ENCODE measurements at regions not wholly inside any gene's neighbourhood (a gene's known extent, or its start where the extent isn't known, plus 50 kb on each side); places are given as distances from the start of the nearest gene placed in this dataset.

DNA sequence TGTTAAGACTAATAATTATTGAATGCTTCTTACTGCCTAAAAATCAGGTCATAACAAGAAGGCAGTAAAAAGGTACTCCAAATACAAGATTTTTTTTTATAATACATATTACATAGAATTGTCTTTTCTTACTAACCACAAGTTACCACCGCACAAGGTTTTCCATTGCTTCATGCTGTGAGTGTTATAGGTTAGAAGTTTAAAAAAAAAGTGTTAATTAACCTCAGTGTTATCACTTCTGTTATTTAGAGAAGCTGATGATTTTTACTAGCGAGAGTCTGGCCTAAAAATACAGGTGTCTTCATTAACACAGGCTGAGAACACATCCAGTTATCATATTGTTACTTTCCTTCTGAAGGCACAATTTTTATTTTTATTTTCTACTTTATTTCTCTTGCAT lies 1281.9 kb upstream of the CELF2 start:
- Histone ChIP-seq H3K4me1 (no peaks in the 10 kb centered on the region), H3K36me3 (no peaks in the 10 kb centered on the region)
- TF ChIP-seq POLR2AphosphoS5 (IDR thresholded peaks at IDR 0.05; ENCODE audit: insufficient read depth in 1 of 2, low read depth in 1 of 2) = no peak
- TF ChIP-seq POLR2A (IDR thresholded peaks at IDR 0.05) = no peak
- TF ChIP-seq, protein P1, sequence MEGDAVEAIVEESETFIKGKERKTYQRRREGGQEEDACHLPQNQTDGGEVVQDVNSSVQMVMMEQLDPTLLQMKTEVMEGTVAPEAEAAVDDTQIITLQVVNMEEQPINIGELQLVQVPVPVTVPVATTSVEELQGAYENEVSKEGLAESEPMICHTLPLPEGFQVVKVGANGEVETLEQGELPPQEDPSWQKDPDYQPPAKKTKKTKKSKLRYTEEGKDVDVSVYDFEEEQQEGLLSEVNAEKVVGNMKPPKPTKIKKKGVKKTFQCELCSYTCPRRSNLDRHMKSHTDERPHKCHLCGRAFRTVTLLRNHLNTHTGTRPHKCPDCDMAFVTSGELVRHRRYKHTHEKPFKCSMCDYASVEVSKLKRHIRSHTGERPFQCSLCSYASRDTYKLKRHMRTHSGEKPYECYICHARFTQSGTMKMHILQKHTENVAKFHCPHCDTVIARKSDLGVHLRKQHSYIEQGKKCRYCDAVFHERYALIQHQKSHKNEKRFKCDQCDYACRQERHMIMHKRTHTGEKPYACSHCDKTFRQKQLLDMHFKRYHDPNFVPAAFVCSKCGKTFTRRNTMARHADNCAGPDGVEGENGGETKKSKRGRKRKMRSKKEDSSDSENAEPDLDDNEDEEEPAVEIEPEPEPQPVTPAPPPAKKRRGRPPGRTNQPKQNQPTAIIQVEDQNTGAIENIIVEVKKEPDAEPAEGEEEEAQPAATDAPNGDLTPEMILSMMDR (IDR thresholded peaks at IDR 0.05) = no peak

DNA sequence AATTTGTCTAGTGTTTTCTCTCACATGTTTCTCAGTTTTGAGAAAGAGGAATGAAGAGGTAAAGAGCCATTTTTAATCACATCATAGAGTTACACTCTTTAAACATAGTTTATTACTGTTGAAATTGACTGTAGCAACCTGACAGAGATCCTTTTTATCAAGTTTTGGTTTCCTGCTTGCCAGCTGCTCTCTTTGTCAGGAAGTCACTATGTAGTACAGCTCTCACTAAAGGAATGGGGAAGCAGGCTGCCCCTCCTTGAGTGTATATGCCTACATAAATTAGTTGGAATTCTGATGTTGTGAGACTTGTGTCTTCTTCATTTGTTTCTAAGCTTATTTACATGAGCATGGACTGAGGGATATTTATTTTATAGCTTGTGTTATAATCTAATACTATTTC lies 1274.0 kb upstream of the CELF2 start:
- TF ChIP-seq, protein P1 (IDR thresholded peaks at IDR 0.05) = no peak
- no peak for TF ChIP-seq POLR2AphosphoS5 (IDR thresholded peaks at IDR 0.05; ENCODE audit: insufficient read depth in 1 of 2, low read depth in 1 of 2)
- TF ChIP-seq POLR2A (IDR thresholded peaks at IDR 0.05) = no peak
- H3K4me3 ChIP-seq = no peak overlapping the region
- intact Hi-C loops (cut with DNase I) = no loop called here
- H3K4me1 ChIP-seq = no peaks in the 10 kb centered on the region
- H3K27ac ChIP-seq = no peak overlapping the region
- no peaks in the 10 kb centered on the region for H3K27me3 ChIP-seq
- H3K9me3 ChIP-seq = no peaks in the 10 kb centered on the region
- no peaks in the 10 kb centered on the region for H3K36me3 ChIP-seq
- DNase-seq (ENCODE audit: extremely low spot score in 2 of 2) = no peak

More for the DNA sequence above, 1281.9 kb upstream of the CELF2 start:
- H3K27me3 ChIP-seq = no peaks in the 10 kb centered on the region
- intact Hi-C loops (cut with DNase I) = no loop called here
- no peak overlapping the region for H3K27ac ChIP-seq
- H3K9me3 ChIP-seq = no peaks in the 10 kb centered on the region
- no peak for DNase-seq (ENCODE audit: extremely low spot score in 2 of 2)
- H3K4me3 ChIP-seq = no peak overlapping the region

DNA sequence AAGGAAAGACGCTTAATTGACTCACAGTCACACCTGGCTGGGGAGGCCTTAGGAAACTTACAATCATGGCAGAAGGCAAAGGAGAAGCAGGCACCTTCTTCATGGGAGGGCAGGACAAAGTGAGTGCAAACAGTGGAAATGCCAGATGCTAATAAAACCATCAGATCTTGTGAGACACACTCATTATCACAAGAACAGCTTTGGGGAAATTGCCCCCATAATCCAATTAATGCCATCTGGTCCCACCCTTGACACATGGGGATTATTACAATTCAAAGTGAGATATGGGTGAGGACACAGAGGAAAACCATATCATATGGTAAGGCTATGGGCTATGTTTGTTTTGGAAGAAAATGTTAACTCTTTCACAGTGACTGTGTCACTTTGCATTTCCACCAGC lies 1272.5 kb upstream of the CELF2 start:
- no peaks in the 10 kb centered on the region for H3K27me3 ChIP-seq
- no peaks in the 10 kb centered on the region for H3K9me3 ChIP-seq
- DNase-seq (ENCODE audit: extremely low spot score in 2 of 2) = no peak
- H3K36me3 ChIP-seq = no peaks in the 10 kb centered on the region
- intact Hi-C loops (cut with DNase I) = no loop called here
- H3K4me3 ChIP-seq = no peak overlapping the region
- H3K27ac ChIP-seq = no peak overlapping the region
- H3K4me1 ChIP-seq = no peaks in the 10 kb centered on the region
- TF ChIP-seq POLR2A (IDR thresholded peaks at IDR 0.05) (no peak), POLR2AphosphoS5 (IDR thresholded peaks at IDR 0.05; ENCODE audit: insufficient read depth in 1 of 2, low read depth in 1 of 2) (no peak)
- TF ChIP-seq, protein P1 (IDR thresholded peaks at IDR 0.05) = no peak

DNA sequence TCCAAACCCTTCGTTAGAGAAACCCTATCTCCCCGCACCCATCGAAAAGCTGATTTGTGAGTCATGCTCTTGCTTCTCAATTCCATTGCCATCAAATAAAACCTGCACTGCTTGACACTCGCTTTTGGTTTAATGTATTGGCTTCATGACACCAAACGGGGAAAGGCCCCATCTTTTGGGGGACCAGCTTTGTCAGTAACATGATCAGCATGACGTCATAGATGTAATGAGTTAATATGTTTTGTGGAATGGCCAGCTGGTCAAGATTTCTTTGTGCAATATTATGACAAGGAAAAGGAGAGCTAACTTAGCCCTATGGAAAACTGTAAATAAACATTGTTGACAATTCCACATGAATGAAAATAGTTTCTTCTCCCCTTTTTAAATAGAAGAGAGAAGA lies 1260.5 kb upstream of the CELF2 start:
- no peaks in the 10 kb centered on the region for H3K27me3 ChIP-seq
- intact Hi-C loops (cut with DNase I) = no loop called here
- H3K4me3 ChIP-seq = no peak overlapping the region
- H3K4me1 ChIP-seq = no peaks in the 10 kb centered on the region
- no peaks in the 10 kb centered on the region for H3K36me3 ChIP-seq
- TF ChIP-seq POLR2A (IDR thresholded peaks at IDR 0.05) (no peak), POLR2AphosphoS5 (IDR thresholded peaks at IDR 0.05; ENCODE audit: insufficient read depth in 1 of 2, low read depth in 1 of 2) (no peak)
- TF ChIP-seq, protein P1 (IDR thresholded peaks at IDR 0.05) = no peak
- H3K9me3 ChIP-seq = no peaks in the 10 kb centered on the region
- DNase-seq (ENCODE audit: extremely low spot score in 2 of 2) = no peak
- H3K27ac ChIP-seq = no peak overlapping the region

DNA sequence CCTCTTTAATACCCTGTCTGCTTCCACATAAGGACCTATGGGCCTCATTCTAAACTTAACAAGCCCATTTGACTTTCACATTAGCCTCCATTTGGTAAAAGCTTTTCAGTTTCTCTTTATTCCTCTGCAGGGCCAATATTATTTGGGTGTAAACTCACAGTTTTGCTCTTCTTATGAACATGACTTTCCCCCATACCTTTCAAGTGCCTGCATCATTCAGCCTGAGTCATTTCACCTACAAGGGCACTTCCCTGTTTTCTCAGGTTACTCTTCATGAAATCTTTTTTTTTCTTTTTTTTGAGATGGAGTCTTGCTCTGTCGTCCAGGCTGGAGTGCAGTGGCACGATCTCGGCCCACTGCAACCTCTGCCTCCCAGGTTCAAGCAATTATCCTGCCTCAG lies 1258.1 kb upstream of the CELF2 start:
- no peak for DNase-seq (ENCODE audit: extremely low spot score in 2 of 2)
- H3K9me3 ChIP-seq = no peaks in the 10 kb centered on the region
- no peak overlapping the region for H3K4me3 ChIP-seq
- intact Hi-C loops (cut with DNase I) = no loop called here
- TF ChIP-seq POLR2AphosphoS5 (IDR thresholded peaks at IDR 0.05; ENCODE audit: insufficient read depth in 1 of 2, low read depth in 1 of 2) (no peak), POLR2A (IDR thresholded peaks at IDR 0.05) (no peak)
- TF ChIP-seq, protein P1 (IDR thresholded peaks at IDR 0.05) = no peak
- H3K27ac ChIP-seq = no peak overlapping the region
- no peaks in the 10 kb centered on the region for H3K4me1 ChIP-seq
- no peaks in the 10 kb centered on the region for H3K27me3 ChIP-seq
- no peaks in the 10 kb centered on the region for H3K36me3 ChIP-seq
